ENCODE measurements at regions not wholly inside any gene's neighbourhood (a gene's known extent, or its start where the extent isn't known, plus 50 kb on each side); places are given as distances from the start of the nearest gene placed in this dataset.

DNA sequence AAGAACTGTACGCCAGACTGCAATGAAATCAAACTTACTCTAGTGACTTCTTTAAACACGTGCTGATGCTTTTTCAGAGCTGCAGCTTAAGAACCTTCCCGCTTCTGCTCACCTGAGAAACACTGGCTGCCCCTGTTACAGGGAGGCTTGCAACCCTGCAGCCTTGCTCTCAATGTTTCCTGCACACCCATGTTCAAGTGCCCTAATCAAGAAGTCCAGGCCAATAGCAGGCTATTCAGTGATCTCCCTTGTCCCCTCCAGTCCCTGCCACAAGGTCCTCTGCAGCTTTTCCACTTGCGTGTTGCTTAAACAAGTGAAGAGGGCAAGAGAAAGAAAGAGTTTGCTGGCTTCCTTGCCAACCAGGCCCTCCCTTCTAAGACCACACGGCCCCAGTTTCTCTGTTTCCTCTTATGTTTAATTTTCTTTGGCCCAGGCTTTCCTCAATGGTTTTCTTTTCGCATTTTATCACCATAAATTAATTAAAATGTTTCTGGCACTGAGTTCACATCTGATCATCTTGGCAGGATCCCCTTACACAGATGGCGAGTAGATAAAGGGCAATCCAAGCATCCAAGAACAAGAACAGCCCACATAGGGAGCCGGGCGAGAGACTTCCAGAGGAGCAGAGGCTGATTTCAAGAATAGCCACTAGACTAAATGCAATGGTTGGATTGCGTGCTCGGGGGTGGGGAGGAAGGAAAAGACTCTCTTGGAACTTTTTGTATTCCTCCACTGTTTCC is 82.3 kb upstream of the CDKN3 start:
- H3K27ac ChIP-seq (ENCODE audit: low read depth, low read length), result no peak overlapping the region
- no peaks in the 10 kb centered on the region for H3K9me3 ChIP-seq (ENCODE audit: control insufficient read depth in 1 of 2, low read length in 2 of 2)
- Mint-ChIP-seq H3K36me3 (no peaks in the 10 kb centered on the region), H3K9me3 (peaks cover 0 to 2% (median 0%) of the 10 kb centered on the region in 8 donors), H3K4me1 (no peaks in the 10 kb centered on the region), H3K27ac (no peak overlapping the region), H3K27me3 (peaks cover 8 to 18% of the 10 kb centered on the region in 2 donors), H3K4me3 (no peak overlapping the region)
- no peak for DNase-seq
- H3K36me3 ChIP-seq (ENCODE audit: insufficient read depth, low read length), result no peaks in the 10 kb centered on the region
- POLR2A ChIA-PET (ENCODE audit: partially characterized antibody), result no interaction called here
- CTCF ChIA-PET (ENCODE audit: partially characterized antibody), result no interaction called here
- intact Hi-C loops (cut with micrococcal nuclease), result no loop called here
- H3K27me3 ChIP-seq (ENCODE audit: insufficient read depth, low read length), result no peaks in the 10 kb centered on the region
- H3K4me1 ChIP-seq (ENCODE audit: insufficient read depth, low read length), result no peaks in the 10 kb centered on the region
- H3K4me3 ChIP-seq (ENCODE audit: low read length in 2 of 2), result no peak overlapping the region

DNA sequence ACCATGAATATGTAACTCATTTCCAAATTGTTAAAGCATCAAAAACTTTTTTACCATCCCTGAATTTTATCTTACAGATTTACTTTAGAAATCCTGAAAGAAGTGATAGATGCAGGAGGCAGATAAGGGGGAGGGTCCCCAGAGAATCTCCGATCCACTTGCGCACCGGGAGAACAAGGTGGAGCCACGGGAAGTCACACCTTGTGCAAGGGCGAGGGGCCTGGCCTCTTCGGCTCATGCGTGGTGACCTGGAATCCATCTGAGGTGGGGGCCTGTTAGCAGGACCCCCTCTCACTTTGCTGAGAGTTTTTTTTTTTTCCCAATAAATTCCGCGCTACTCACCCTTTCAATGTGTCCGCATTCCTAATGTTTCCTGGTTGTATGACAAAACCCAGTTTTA is 80.2 kb upstream of the CDKN3 start:
- Histone ChIP-seq H3K36me3 (ENCODE audit: insufficient read depth, low read length) (no peaks in the 10 kb centered on the region), H3K27me3 (ENCODE audit: insufficient read depth, low read length) (no peaks in the 10 kb centered on the region), H3K4me1 (ENCODE audit: insufficient read depth, low read length) (no peaks in the 10 kb centered on the region), H3K9me3 (ENCODE audit: control insufficient read depth in 1 of 2, low read length in 2 of 2) (no peaks in the 10 kb centered on the region), H3K27ac (ENCODE audit: low read depth, low read length) (no peak overlapping the region), H3K4me3 (ENCODE audit: low read length in 2 of 2) (no peak overlapping the region)
- intact Hi-C loops (cut with micrococcal nuclease), result no loop called here
- Mint-ChIP-seq H3K4me1 (no peaks in the 10 kb centered on the region), H3K27ac (no peak overlapping the region), H3K27me3 (peaks cover 6 to 18% of the 10 kb centered on the region in 2 donors), H3K9me3 (peaks cover 0 to 2% (median 0%) of the 10 kb centered on the region in 8 donors), H3K36me3 (no peaks in the 10 kb centered on the region), H3K4me3 (no peak overlapping the region)
- ChIA-PET CTCF (ENCODE audit: partially characterized antibody) (no interaction called here), POLR2A (ENCODE audit: partially characterized antibody) (no interaction called here)
- no peak for DNase-seq

DNA sequence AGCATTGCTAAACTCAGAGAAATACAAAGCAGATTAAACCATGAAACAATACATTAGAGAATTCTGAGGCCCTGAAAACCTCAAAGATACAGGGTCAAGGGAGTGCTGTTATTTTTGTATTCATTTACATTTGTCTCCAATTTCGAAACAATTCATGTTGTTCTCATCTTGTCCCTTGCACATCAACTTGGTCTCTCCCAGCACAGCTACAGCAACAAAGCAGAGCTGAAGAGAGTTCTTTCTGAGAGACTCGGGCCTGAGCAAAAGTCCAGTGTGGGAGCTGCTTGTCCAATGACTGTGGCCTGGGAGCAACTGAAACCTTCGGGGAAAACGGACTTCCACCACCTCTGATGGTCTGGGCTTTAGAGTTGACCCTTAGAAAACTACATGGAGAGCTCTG is 79.4 kb upstream of the CDKN3 start:
- no peaks in the 10 kb centered on the region for H3K9me3 Mint-ChIP-seq
- no peak overlapping the region for H3K27ac Mint-ChIP-seq
- intact Hi-C loops (cut with micrococcal nuclease), result no loop called here
- Histone ChIP-seq H3K4me3 (ENCODE audit: low read length in 2 of 2) (no peak overlapping the region), H3K4me1 (ENCODE audit: insufficient read depth, low read length) (no peaks in the 10 kb centered on the region), H3K9me3 (ENCODE audit: control insufficient read depth in 1 of 2, low read length in 2 of 2) (no peaks in the 10 kb centered on the region), H3K27me3 (ENCODE audit: insufficient read depth, low read length) (no peaks in the 10 kb centered on the region), H3K36me3 (ENCODE audit: insufficient read depth, low read length) (no peaks in the 10 kb centered on the region), H3K27ac (ENCODE audit: low read depth, low read length) (no peak overlapping the region)
- H3K4me1 Mint-ChIP-seq, result no peaks in the 10 kb centered on the region
- no peak for DNase-seq
- H3K4me3 Mint-ChIP-seq, result no peak overlapping the region
- H3K27me3 Mint-ChIP-seq, result peaks cover 7 to 18% of the 10 kb centered on the region in 2 donors
- ChIA-PET CTCF (ENCODE audit: partially characterized antibody) (no interaction called here), POLR2A (ENCODE audit: partially characterized antibody) (no interaction called here)
- H3K36me3 Mint-ChIP-seq, result no peaks in the 10 kb centered on the region

DNA sequence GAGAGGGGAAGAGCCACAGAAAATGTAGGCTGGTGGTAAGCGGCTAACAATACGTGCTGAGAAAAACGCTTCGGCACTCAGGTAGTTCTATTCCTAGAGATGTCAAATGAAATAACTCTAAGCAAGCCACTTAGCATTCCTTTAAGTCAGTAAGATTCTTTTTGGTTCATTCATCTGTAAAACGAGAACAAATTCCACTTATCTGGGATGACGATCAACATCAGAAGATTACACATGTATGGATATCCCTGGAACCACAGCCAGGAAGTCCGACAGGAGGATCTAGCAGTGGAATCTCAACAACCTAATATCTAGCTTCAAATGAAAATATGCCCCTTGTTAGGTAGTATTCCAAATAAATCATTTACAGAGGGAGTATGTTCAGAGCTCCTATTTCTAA is 74.6 kb upstream of the CDKN3 start:
- intact Hi-C loops (cut with micrococcal nuclease), result no loop called here
- H3K4me1 ChIP-seq (ENCODE audit: insufficient read depth, low read length), result no peaks in the 10 kb centered on the region
- ChIA-PET POLR2A (ENCODE audit: partially characterized antibody) (no interaction called here), CTCF (ENCODE audit: partially characterized antibody) (no interaction called here)
- H3K9me3 Mint-ChIP-seq, result no peaks in the 10 kb centered on the region
- H3K27me3 ChIP-seq (ENCODE audit: insufficient read depth, low read length), result no peaks in the 10 kb centered on the region
- no peaks in the 10 kb centered on the region for H3K9me3 ChIP-seq (ENCODE audit: control insufficient read depth in 1 of 2, low read length in 2 of 2)
- no peak overlapping the region for H3K27ac Mint-ChIP-seq
- no peaks in the 10 kb centered on the region for H3K36me3 Mint-ChIP-seq
- H3K4me3 Mint-ChIP-seq, result no peak overlapping the region
- DNase-seq, result no peak
- H3K27me3 Mint-ChIP-seq, result peaks cover 4 to 17% of the 10 kb centered on the region in 2 donors
- no peak overlapping the region for H3K27ac ChIP-seq (ENCODE audit: low read depth, low read length)
- H3K4me3 ChIP-seq (ENCODE audit: low read length in 2 of 2), result no peak overlapping the region
- H3K4me1 Mint-ChIP-seq, result peaks cover 0 to 2% (median 0%) of the 10 kb centered on the region in 4 donors
- H3K36me3 ChIP-seq (ENCODE audit: insufficient read depth, low read length), result no peaks in the 10 kb centered on the region

DNA sequence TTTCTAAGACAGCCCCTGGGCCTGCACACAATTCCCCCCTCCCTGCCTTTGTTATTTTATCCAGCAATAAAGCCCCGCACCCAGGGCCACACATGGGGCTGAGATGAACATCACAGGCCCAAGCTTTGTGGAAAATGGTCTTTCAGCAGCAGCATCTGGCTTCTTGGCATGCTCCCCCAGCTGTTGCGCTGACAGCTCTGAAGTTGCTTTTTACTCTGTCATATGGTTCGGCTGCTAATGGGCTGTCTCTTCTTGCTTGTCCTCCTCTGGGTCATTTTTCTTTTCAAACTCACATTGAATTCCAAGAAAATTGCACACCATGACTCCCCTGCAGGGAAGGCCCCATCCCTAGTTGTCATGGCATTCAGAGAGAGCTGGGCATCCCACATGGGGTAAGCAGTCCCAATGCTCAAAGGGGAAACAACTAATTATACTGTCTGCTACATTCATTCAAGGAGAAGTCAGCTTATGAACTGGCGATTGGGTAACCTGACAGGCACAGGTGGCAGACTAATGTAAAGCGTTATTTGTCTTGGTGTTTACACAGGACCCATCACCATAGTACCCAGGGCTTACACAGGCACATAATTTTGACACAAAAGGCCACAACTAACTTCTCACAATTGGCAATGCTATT is 74.0 kb upstream of the CDKN3 start:
- Mint-ChIP-seq H3K9me3 (no peaks in the 10 kb centered on the region), H3K36me3 (no peaks in the 10 kb centered on the region), H3K27ac (no peak overlapping the region), H3K4me3 (no peak overlapping the region), H3K27me3 (peaks cover 2 to 17% of the 10 kb centered on the region in 2 donors), H3K4me1 (peaks cover 0 to 2% (median 0%) of the 10 kb centered on the region in 4 donors)
- Histone ChIP-seq H3K9me3 (ENCODE audit: control insufficient read depth in 1 of 2, low read length in 2 of 2) (no peaks in the 10 kb centered on the region), H3K36me3 (ENCODE audit: insufficient read depth, low read length) (no peaks in the 10 kb centered on the region), H3K4me3 (ENCODE audit: low read length in 2 of 2) (no peak overlapping the region), H3K4me1 (ENCODE audit: insufficient read depth, low read length) (no peaks in the 10 kb centered on the region), H3K27me3 (ENCODE audit: insufficient read depth, low read length) (no peaks in the 10 kb centered on the region), H3K27ac (ENCODE audit: low read depth, low read length) (no peak overlapping the region)
- ChIA-PET CTCF (ENCODE audit: partially characterized antibody) (no interaction called here), POLR2A (ENCODE audit: partially characterized antibody) (no interaction called here)
- intact Hi-C loops (cut with micrococcal nuclease), result no loop called here
- DNase-seq, result no peak

DNA sequence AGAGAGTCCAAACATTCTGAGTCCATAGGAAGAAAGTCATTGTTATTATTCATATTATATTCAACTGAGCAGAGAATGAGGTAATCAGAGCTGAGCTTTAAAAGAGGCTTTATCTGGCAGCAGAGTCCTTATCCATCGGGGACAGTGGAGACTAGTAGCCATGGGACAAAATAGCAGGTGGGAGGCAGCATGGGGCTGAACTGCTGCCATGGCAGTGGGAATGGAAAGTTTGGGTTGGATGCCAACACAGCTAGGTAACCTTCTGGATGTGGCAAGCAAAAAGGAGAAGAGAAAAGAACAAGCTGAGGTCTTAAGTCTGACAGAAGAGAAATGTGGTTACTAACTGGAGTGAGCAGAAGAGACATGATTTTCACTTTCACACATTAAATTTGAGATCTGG is 71.0 kb upstream of the CDKN3 start:
- intact Hi-C loops (cut with micrococcal nuclease), result no loop called here
- no peaks in the 10 kb centered on the region for H3K9me3 ChIP-seq (ENCODE audit: control insufficient read depth in 1 of 2, low read length in 2 of 2)
- H3K4me3 ChIP-seq (ENCODE audit: low read length in 2 of 2), result no peak overlapping the region
- Mint-ChIP-seq H3K4me1 (peaks cover 0 to 4% (median 0%) of the 10 kb centered on the region in 4 donors), H3K27ac (no peak overlapping the region), H3K27me3 (peaks cover 6 to 30% of the 10 kb centered on the region in 2 donors), H3K4me3 (no peak overlapping the region), H3K9me3 (no peaks in the 10 kb centered on the region), H3K36me3 (no peaks in the 10 kb centered on the region)
- DNase-seq, result no peak
- ChIA-PET POLR2A (ENCODE audit: partially characterized antibody) (no interaction called here), CTCF (ENCODE audit: partially characterized antibody) (no interaction called here)
- no peak overlapping the region for H3K27ac ChIP-seq (ENCODE audit: low read depth, low read length)
- no peaks in the 10 kb centered on the region for H3K4me1 ChIP-seq (ENCODE audit: insufficient read depth, low read length)
- no peaks in the 10 kb centered on the region for H3K27me3 ChIP-seq (ENCODE audit: insufficient read depth, low read length)
- no peaks in the 10 kb centered on the region for H3K36me3 ChIP-seq (ENCODE audit: insufficient read depth, low read length)

DNA sequence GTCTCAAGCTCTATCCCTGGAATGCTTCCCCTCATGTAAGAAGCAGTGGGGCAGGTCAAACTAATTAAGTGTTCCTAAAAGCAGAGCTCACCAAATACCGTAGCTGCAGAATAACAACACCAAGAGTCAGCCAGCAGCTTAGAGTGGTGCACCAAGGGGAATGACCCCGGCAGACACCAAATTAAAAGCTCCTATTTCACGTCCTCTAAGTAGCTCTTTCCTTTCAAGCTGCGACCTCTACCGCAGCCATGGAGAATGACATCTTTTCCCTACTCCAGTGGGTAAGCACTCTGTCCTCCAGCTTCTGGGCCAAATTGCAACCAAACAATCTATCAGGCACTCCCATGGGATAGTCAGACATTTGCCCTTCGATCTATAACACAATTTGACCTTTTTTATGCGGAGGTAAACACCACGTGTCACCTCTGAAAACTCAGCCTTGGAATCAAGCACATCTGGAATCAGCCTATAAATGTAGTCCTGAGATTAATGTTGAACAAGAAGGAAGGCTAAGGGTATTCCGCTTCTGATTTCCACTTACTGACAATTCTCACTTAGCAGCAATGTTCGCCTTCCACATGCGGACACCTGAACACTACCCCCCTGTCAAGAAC is 67.6 kb upstream of the CDKN3 start:
- no peak for DNase-seq
- H3K9me3 ChIP-seq (ENCODE audit: control insufficient read depth in 1 of 2, low read length in 2 of 2), result no peaks in the 10 kb centered on the region
- no peak overlapping the region for H3K27ac ChIP-seq (ENCODE audit: low read depth, low read length)
- H3K27me3 Mint-ChIP-seq, result peaks cover 13 to 37% of the 10 kb centered on the region in 2 donors
- peaks cover 0 to 4% (median 0%) of the 10 kb centered on the region in 4 donors for H3K4me1 Mint-ChIP-seq
- H3K4me1 ChIP-seq (ENCODE audit: insufficient read depth, low read length), result no peaks in the 10 kb centered on the region
- no peaks in the 10 kb centered on the region for H3K27me3 ChIP-seq (ENCODE audit: insufficient read depth, low read length)
- H3K4me3 Mint-ChIP-seq, result no peak overlapping the region
- no peaks in the 10 kb centered on the region for H3K36me3 ChIP-seq (ENCODE audit: insufficient read depth, low read length)
- H3K36me3 Mint-ChIP-seq, result no peaks in the 10 kb centered on the region
- POLR2A ChIA-PET (ENCODE audit: partially characterized antibody), result no interaction called here
- no peak overlapping the region for H3K4me3 ChIP-seq (ENCODE audit: low read length in 2 of 2)
- H3K9me3 Mint-ChIP-seq, result no peaks in the 10 kb centered on the region
- intact Hi-C loops (cut with micrococcal nuclease), result no loop called here
- no peak overlapping the region for H3K27ac Mint-ChIP-seq
- CTCF ChIA-PET (ENCODE audit: partially characterized antibody), result no interaction called here
